ENCODE measurements at regions not wholly inside any gene's neighbourhood (a gene's known extent, or its start where the extent isn't known, plus 50 kb on each side); places are given as distances from the start of the nearest gene placed in this dataset.
A peak's percentile ranks its signal among the peaks of the same experiment; 100 is the strongest.
"Not testable (repeated sequence)": the region's sequence is repeated elsewhere in the genome, so short reads cannot be mapped to it uniquely, and the experiment has no call there.

GRCh38 chr4:154907345-154908045 is 126.4 kb downstream of the RBM46 start:
- not testable (repeated sequence) for DNase-seq (ENCODE audit: low spot score)

GRCh38 chr4:154908168-154908567 is 127.1 kb downstream of the RBM46 start:
- no peak for DNase-seq (ENCODE audit: low spot score)

GRCh38 chr4:154911097-154911496 is 130.0 kb downstream of the RBM46 start:
- DNase-seq (ENCODE audit: low spot score), result no peak

- DNase-seq (ENCODE audit: low spot score), result no peak
These were observed 130.6 kb downstream of the RBM46 start for GRCh38 chr4:154911608-154912098.

- DNase-seq (ENCODE audit: low spot score), result no peak
These were observed 135.0 kb downstream of the RBM46 start for GRCh38 chr4:154916068-154916467.

GRCh38 chr4:154927126-154927680 is 146.1 kb downstream of the RBM46 start:
- no peak for DNase-seq (ENCODE audit: low spot score)

- DNase-seq (ENCODE audit: low spot score), result peak; percentile 29
These were observed 147.7 kb downstream of the RBM46 start for GRCh38 chr4:154928640-154929257.

GRCh38 chr4:154936873-154937272 is 155.8 kb downstream of the RBM46 start:
- DNase-seq (ENCODE audit: low spot score), result no peak

GRCh38 chr4:154939851-154940250 is 158.8 kb downstream of the RBM46 start:
- no peak for DNase-seq (ENCODE audit: low spot score)

- no peak for DNase-seq (ENCODE audit: low spot score)
These were observed 161.1 kb downstream of the RBM46 start for GRCh38 chr4:154942176-154942575.

GRCh38 chr4:154944996-154945395 is 163.9 kb downstream of the RBM46 start:
- no peak for DNase-seq (ENCODE audit: low spot score)

GRCh38 chr4:154946113-154946512 is 165.0 kb downstream of the RBM46 start:
- no peak for DNase-seq (ENCODE audit: low spot score)

- DNase-seq (ENCODE audit: low spot score), result no peak
These were observed 172.6 kb downstream of the RBM46 start for GRCh38 chr4:154953691-154954090.

GRCh38 chr4:154954117-154954516 is 173.0 kb downstream of the RBM46 start:
- DNase-seq (ENCODE audit: low spot score), result no peak

- DNase-seq (ENCODE audit: low spot score), result no peak
These were observed 177.0 kb downstream of the RBM46 start for GRCh38 chr4:154958121-154958520.

GRCh38 chr4:154958621-154959358 is 177.7 kb downstream of the RBM46 start:
- no peak for DNase-seq (ENCODE audit: low spot score)

GRCh38 chr4:154959756-154960155 is 178.7 kb downstream of the RBM46 start:
- DNase-seq (ENCODE audit: low spot score), result no peak

GRCh38 chr4:154960476-154960875 is 179.4 kb downstream of the RBM46 start:
- no peak for DNase-seq (ENCODE audit: low spot score)

GRCh38 chr4:154961263-154961662 is 180.2 kb downstream of the RBM46 start:
- no peak for DNase-seq (ENCODE audit: low spot score)

GRCh38 chr4:154973244-154974035 is 192.4 kb downstream of the RBM46 start:
- no peak for DNase-seq (ENCODE audit: low spot score)

- DNase-seq (ENCODE audit: low spot score), result no peak
These were observed 196.2 kb downstream of the RBM46 start for GRCh38 chr4:154977228-154977627.
